ENCODE measurements at regions not wholly inside any gene's neighbourhood (a gene's known extent, or its start where the extent isn't known, plus 50 kb on each side); places are given as distances from the start of the nearest gene placed in this dataset.

- H3K9me3 ChIP-seq (ENCODE audit: insufficient read depth, low read depth) = no peaks in the 10 kb centered on the region
- H3K4me3 ChIP-seq = no peak overlapping the region
- no TSS peak for BruUV-seq (replicated peaks)
- no peak for DNase-seq
- no peaks in the 10 kb centered on the region for H4K20me1 ChIP-seq (ENCODE audit: insufficient read depth)
- no peaks in the 10 kb centered on the region for H3K36me3 ChIP-seq (ENCODE audit: low read depth)
- no peaks in the 10 kb centered on the region for H3K4me1 ChIP-seq (replicated peaks; ENCODE audit: insufficient read depth)
- H2AFZ ChIP-seq = no peak overlapping the region
- TF ChIP-seq, protein P1, sequence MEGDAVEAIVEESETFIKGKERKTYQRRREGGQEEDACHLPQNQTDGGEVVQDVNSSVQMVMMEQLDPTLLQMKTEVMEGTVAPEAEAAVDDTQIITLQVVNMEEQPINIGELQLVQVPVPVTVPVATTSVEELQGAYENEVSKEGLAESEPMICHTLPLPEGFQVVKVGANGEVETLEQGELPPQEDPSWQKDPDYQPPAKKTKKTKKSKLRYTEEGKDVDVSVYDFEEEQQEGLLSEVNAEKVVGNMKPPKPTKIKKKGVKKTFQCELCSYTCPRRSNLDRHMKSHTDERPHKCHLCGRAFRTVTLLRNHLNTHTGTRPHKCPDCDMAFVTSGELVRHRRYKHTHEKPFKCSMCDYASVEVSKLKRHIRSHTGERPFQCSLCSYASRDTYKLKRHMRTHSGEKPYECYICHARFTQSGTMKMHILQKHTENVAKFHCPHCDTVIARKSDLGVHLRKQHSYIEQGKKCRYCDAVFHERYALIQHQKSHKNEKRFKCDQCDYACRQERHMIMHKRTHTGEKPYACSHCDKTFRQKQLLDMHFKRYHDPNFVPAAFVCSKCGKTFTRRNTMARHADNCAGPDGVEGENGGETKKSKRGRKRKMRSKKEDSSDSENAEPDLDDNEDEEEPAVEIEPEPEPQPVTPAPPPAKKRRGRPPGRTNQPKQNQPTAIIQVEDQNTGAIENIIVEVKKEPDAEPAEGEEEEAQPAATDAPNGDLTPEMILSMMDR (conservative IDR thresholded peaks at IDR 0.05) = no peak
- no peak for TF ChIP-seq EZH2 (IDR thresholded peaks at IDR 0.05; ENCODE audit: low read depth)
- intact Hi-C loops (cut with micrococcal nuclease; ENCODE audit: unreplicated experiment) = no loop called here
- H3K9me2 ChIP-seq (ENCODE audit: insufficient read depth) = no peaks in the 10 kb centered on the region
- POLR2A ChIA-PET (ENCODE audit: unreplicated experiment) = no interaction called here
- H3K27ac ChIP-seq = no peak overlapping the region
- no peaks in the 10 kb centered on the region for H3K27me3 ChIP-seq (ENCODE audit: insufficient read depth, low read depth)
- no peak overlapping the region for H3K4me2 ChIP-seq
- H3K79me2 ChIP-seq (ENCODE audit: low read depth) = no peaks in the 10 kb centered on the region
- no peaks in the 10 kb centered on the region for H3F3A ChIP-seq (ENCODE audit: insufficient read depth, low read depth)
- CTCF ChIA-PET = no interaction called here
Measured at GRCh38 chrX:124634363-124634762, 288.0 kb downstream of the SH2D1A start.

- intact Hi-C loops (cut with micrococcal nuclease; ENCODE audit: unreplicated experiment) = no loop called here
- H3K9me3 ChIP-seq (ENCODE audit: insufficient read depth, low read depth) = no peaks in the 10 kb centered on the region
- no peaks in the 10 kb centered on the region for H3F3A ChIP-seq (ENCODE audit: insufficient read depth, low read depth)
- TF ChIP-seq, protein P1 (conservative IDR thresholded peaks at IDR 0.05) = no peak
- TF ChIP-seq EZH2 (IDR thresholded peaks at IDR 0.05; ENCODE audit: low read depth) = no peak
- no peak overlapping the region for H3K27ac ChIP-seq
- BruUV-seq (replicated peaks) = no TSS peak
- H4K20me1 ChIP-seq (ENCODE audit: insufficient read depth) = no peaks in the 10 kb centered on the region
- H3K4me1 ChIP-seq (replicated peaks; ENCODE audit: insufficient read depth) = no peaks in the 10 kb centered on the region
- H3K36me3 ChIP-seq (ENCODE audit: low read depth) = no peaks in the 10 kb centered on the region
- CTCF ChIA-PET = no interaction called here
- H3K9me2 ChIP-seq (ENCODE audit: insufficient read depth) = no peaks in the 10 kb centered on the region
- no peaks in the 10 kb centered on the region for H3K27me3 ChIP-seq (ENCODE audit: insufficient read depth, low read depth)
- H2AFZ ChIP-seq = no peak overlapping the region
- POLR2A ChIA-PET (ENCODE audit: unreplicated experiment) = no interaction called here
- no peak overlapping the region for H3K4me2 ChIP-seq
- no peak for DNase-seq
- H3K79me2 ChIP-seq (ENCODE audit: low read depth) = no peaks in the 10 kb centered on the region
- no peak overlapping the region for H3K4me3 ChIP-seq
Measured at GRCh38 chrX:124641737-124642491, 295.6 kb downstream of the SH2D1A start.

DNA sequence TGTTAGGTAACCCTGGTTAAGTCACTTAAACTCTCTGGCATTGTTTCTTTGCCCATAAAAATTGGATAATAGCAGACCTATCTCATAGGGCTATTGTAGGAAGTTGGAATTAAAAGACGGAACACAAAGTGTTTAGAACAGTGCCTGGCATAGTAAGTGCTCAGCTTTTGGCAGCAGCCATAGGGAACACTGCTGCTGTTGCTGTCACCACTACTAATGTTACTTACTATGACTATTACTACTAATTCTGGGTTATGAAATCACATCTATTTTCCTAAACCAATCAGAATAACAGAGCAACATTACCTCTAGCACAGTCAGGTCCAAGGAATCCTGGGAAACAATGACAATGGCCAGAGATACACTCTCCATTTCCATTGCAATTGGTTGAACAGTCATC is 300.0 kb downstream of the SH2D1A start:
- intact Hi-C loops (cut with micrococcal nuclease; ENCODE audit: unreplicated experiment) = no loop called here
- CTCF ChIA-PET = no interaction called here

More for the DNA sequence above, 300.0 kb downstream of the SH2D1A start:
- Histone ChIP-seq H3K9me2 (ENCODE audit: insufficient read depth) (peaks cover 2% of the 10 kb centered on the region; the same call in 1 of the 2 replicates), H3K4me3 (no peak overlapping the region), H3K4me1 (replicated peaks; ENCODE audit: insufficient read depth) (no peaks in the 10 kb centered on the region), H3K4me2 (no peak overlapping the region), H3K27ac (no peak overlapping the region), H4K20me1 (ENCODE audit: insufficient read depth) (no peaks in the 10 kb centered on the region), H3K36me3 (ENCODE audit: low read depth) (no peaks in the 10 kb centered on the region), H3K79me2 (ENCODE audit: low read depth) (no peaks in the 10 kb centered on the region), H3F3A (ENCODE audit: insufficient read depth, low read depth) (no peaks in the 10 kb centered on the region), H3K9me3 (ENCODE audit: insufficient read depth, low read depth) (no peaks in the 10 kb centered on the region), H2AFZ (no peak overlapping the region), H3K27me3 (ENCODE audit: insufficient read depth, low read depth) (no peaks in the 10 kb centered on the region)
- BruUV-seq (replicated peaks) = no TSS peak
- DNase-seq = no peak
- POLR2A ChIA-PET (ENCODE audit: unreplicated experiment) = no interaction called here
- TF ChIP-seq EZH2 (IDR thresholded peaks at IDR 0.05; ENCODE audit: low read depth) = no peak
- TF ChIP-seq, protein P1 (conservative IDR thresholded peaks at IDR 0.05) = no peak

All from PC-9 (cell line).